Activated naive CD8-positive, alpha-beta T cell treated with anti-CD3 and anti-CD28 coated beads, Interleukin-2, amount 10 ng/mL, durations not matched to agents 7 days and 5 days (primary cell): ENCODE measurements at regions not wholly inside any gene's neighbourhood (a gene's known extent, or its start where the extent isn't known, plus 50 kb on each side); places are given as distances from the start of the nearest gene placed in this dataset.

Experiments used
- ATAC-seq: fragments of 150-1000 bp; cut with Tn5 transposase; one replicate; pipeline ENCODE4 v1.10.0; 2021; ENCODE audit warnings: low read depth, moderate library complexity
- POLR2A ChIA-PET: fragments of 350-600 bp; sonication (Branson Sonifier 250); formaldehyde crosslinking; loops from one replicate; lab custom pipeline; 2021; ENCODE audit warnings: antibody characterized with exemption; lab: Charles Lee
- DNase-seq: peaks from one replicate; pipeline ENCODE4 v3.0.0; 2021
- H3K27ac Mint-ChIP-seq: one replicate; pipeline ENCODE4 v1.8.0; 2022; ENCODE audit warnings: mild to moderate bottlenecking, mixed read lengths
- H3K27me3 Mint-ChIP-seq: one replicate; pipeline ENCODE4 v1.8.0; 2022; ENCODE audit warnings: mild to moderate bottlenecking, moderate library complexity, mixed read lengths
- H3K36me3 Mint-ChIP-seq: one replicate; pipeline ENCODE4 v1.8.0; 2021; ENCODE audit warnings: mild to moderate bottlenecking, mixed read lengths
- H3K4me1 Mint-ChIP-seq: one replicate; pipeline ENCODE4 v1.8.0; 2021; ENCODE audit warnings: mixed read lengths
- H3K4me3 Mint-ChIP-seq: one replicate; pipeline ENCODE4 v1.8.0; 2022; ENCODE audit warnings: mild to moderate bottlenecking, moderate library complexity, mixed read lengths
- H3K9me3 Mint-ChIP-seq: one replicate; pipeline ENCODE4 v1.8.0; 2021; ENCODE audit warnings: mixed read lengths

DNA sequence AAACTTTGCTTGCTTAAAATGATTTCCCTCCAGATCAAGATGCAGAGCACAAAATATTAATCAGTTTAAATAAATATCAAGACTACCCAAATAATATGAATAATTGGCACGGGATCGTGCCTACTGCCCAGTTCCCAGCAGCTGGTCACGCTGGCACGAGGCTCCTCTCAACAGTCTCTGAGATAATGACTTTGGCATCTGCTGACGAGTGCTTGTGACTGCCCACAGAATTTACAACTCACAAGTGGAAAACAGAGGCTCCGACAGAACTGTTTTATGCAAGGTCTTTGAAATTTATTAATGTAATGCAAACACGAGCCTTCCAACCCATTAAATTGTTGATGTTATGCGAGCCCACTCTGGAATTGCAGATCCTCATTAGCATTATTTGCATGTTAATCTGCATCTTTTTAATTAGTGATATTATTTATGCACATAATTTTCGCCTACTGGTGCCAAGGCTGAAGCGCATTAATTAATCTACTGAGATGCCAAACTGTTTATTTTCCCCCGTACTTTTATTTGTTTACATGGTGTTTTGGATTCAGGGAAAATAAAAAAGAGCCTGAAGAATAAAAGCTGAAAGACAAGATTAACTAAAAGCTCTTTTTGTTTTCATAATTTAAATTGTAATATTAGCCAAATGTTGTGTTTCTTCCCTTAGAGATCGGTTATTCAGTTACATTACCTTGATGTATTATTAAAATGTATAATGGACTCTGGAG lies 369.3 kb upstream of the IRX1 start:
- H3K9me3 Mint-ChIP-seq = no peaks in the 10 kb centered on the region
- no peaks in the 10 kb centered on the region for H3K36me3 Mint-ChIP-seq
- no peak for DNase-seq
- H3K4me1 Mint-ChIP-seq = no peaks in the 10 kb centered on the region
- no peak overlapping the region for H3K27ac Mint-ChIP-seq
- no peaks in the 10 kb centered on the region for H3K27me3 Mint-ChIP-seq
- H3K4me3 Mint-ChIP-seq = no peak overlapping the region
- ATAC-seq = no peak
- POLR2A ChIA-PET = no interaction called here

DNA sequence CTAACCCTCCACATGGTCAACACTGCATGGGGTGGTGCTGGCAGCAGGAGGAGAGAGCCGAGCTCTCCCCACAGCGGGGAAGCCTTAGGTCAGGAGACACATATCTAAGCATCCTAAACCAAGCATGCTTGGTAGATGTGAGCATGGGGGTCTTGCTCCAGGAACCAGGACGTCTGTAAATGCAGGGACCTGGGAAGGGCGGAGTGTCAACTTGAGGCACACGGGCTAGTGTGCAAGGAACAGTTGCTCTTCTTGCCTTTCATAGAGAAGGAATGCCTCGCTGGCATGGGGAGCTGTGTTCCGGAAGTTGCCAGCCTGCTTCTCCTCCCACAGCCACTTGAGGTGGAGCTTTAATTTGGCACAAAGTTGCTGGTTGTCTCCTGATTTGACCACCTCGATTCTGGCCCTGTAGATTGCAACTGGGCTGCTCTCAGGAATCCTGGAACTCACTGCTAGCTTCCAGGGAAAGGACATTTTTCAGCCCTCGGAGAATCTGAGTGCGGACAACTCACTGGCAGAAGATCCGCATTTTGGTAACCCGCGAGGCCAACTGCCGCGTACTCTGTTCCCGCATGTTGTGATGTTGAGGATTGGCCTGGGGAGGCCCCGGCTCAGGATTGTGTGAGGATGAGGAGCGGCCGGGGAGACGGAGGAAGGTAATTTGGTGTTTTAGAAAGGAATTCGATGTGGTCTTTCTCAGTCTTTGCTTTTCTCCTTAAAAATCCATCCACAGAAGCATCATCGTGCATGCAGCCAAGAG lies 370.3 kb upstream of the IRX1 start:
- no peak for DNase-seq
- POLR2A ChIA-PET = no interaction called here
- no peak for ATAC-seq

DNA sequence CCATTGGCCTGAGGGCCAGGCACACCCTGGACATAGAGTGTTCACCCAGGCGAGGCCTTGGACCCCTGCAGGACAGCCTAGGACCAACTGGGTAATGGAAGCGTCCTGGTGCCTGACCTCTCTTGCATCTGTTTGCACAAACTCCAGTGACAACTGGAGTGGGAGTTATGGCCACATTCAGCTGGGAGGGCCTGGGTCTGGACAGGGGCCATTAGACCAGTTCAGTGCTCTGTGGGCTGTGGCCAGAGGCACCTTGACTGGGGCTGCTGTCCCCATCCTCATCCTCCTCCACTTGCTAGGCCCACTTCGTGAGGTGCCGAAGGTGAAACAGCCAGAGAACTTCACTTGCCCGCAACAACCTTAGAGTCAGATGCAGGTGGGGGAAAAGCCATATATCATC lies 372.7 kb upstream of the IRX1 start:
- Mint-ChIP-seq H3K4me1 (no peaks in the 10 kb centered on the region), H3K9me3 (no peaks in the 10 kb centered on the region), H3K27ac (no peak overlapping the region), H3K27me3 (no peaks in the 10 kb centered on the region), H3K4me3 (no peak overlapping the region), H3K36me3 (no peaks in the 10 kb centered on the region)
- ATAC-seq = no peak
- POLR2A ChIA-PET = no interaction called here
- no peak for DNase-seq

More for the DNA sequence above, 370.3 kb upstream of the IRX1 start:
- H3K4me1 Mint-ChIP-seq = no peaks in the 10 kb centered on the region
- H3K36me3 Mint-ChIP-seq = no peaks in the 10 kb centered on the region
- H3K9me3 Mint-ChIP-seq = no peaks in the 10 kb centered on the region
- H3K27me3 Mint-ChIP-seq = no peaks in the 10 kb centered on the region
- no peak overlapping the region for H3K27ac Mint-ChIP-seq
- no peak overlapping the region for H3K4me3 Mint-ChIP-seq

DNA sequence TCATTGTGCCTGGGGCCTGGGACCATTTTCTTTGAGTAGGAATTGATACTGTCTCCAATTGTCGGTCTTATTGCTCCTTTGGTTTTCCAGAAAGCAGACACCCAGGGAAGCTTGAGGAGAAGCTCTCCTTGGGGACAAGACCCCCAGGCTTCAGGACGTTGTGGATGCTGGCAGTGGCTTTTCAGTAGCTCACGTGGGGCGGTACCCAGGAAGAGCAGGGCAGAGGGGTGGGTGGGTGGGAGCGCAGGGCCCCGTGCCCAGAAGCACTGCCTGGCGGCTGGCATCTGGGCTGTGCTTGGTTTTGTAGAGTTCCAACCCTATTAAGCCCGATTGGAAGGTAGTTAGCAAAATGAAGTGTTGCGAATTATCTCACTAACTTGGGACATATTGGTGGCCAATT lies 374.2 kb upstream of the IRX1 start:
- no peaks in the 10 kb centered on the region for H3K4me1 Mint-ChIP-seq

DNA sequence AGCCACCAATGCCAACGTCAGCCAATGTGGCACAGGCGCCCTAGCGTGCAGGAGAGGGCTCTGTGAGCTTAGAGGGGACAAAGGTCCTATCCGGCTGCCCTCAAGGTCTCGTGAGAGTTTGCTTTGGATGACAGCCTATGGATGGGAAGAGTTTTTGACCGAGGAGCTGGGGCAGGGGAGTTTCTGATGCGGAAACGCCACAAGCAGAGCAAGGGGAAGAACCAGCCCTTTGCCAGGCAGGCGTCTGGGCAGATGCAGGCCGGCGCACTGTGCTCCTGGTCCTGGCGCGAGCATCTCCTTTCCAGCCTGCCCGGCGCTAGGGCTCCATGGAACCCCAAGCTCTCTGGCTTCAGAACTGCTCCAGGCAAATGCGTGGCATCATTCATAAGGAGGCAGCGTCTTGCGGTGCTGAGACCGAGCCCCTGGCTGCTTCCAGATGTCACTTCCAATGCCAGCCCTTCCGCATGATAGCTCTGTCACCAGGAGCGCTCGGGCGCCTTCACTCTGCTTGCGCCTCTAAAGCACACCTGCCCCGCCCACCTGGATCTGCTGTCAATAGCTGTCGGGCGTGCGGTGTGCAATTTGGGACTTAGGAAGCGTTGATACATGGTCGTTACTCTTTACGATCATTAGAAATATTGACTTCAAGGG lies 374.9 kb upstream of the IRX1 start:
- DNase-seq (no peak), ATAC-seq (no peak)
- Mint-ChIP-seq H3K9me3 (no peaks in the 10 kb centered on the region), H3K4me3 (no peak overlapping the region), H3K27ac (no peak overlapping the region), H3K27me3 (no peaks in the 10 kb centered on the region), H3K4me1 (no peaks in the 10 kb centered on the region), H3K36me3 (no peaks in the 10 kb centered on the region)
- POLR2A ChIA-PET = no interaction called here

More for the DNA sequence above, 374.2 kb upstream of the IRX1 start:
- Mint-ChIP-seq H3K4me3 (no peak overlapping the region), H3K27me3 (no peaks in the 10 kb centered on the region), H3K36me3 (no peaks in the 10 kb centered on the region), H3K27ac (no peak overlapping the region), H3K9me3 (no peaks in the 10 kb centered on the region)
- ATAC-seq (no peak), DNase-seq (no peak)
- POLR2A ChIA-PET = no interaction called here

DNA sequence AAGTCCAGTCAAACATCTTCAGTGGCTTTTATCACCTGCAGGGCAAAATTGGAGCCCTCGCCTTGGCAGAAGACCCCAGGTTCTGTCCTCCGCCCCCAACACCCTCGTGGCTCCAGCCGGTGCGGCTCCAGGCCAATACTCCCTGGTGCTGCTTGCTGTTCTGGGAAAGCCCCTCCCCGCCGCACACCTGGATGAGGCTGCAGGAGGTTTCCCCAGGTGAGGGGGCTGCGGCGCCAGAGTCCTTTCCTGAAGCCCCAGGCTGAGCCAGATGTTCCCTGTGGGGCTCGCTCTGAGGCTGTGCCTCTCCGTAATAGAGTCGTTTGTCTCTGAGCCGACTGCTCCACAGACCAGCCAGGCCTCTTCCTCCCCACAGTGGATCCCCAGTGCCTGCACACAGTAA lies 375.4 kb upstream of the IRX1 start:
- Mint-ChIP-seq H3K27me3 (no peaks in the 10 kb centered on the region), H3K27ac (no peak overlapping the region), H3K9me3 (no peaks in the 10 kb centered on the region), H3K36me3 (no peaks in the 10 kb centered on the region), H3K4me1 (no peaks in the 10 kb centered on the region), H3K4me3 (no peak overlapping the region)
- POLR2A ChIA-PET = no interaction called here
- DNase-seq (no peak), ATAC-seq (no peak)

DNA sequence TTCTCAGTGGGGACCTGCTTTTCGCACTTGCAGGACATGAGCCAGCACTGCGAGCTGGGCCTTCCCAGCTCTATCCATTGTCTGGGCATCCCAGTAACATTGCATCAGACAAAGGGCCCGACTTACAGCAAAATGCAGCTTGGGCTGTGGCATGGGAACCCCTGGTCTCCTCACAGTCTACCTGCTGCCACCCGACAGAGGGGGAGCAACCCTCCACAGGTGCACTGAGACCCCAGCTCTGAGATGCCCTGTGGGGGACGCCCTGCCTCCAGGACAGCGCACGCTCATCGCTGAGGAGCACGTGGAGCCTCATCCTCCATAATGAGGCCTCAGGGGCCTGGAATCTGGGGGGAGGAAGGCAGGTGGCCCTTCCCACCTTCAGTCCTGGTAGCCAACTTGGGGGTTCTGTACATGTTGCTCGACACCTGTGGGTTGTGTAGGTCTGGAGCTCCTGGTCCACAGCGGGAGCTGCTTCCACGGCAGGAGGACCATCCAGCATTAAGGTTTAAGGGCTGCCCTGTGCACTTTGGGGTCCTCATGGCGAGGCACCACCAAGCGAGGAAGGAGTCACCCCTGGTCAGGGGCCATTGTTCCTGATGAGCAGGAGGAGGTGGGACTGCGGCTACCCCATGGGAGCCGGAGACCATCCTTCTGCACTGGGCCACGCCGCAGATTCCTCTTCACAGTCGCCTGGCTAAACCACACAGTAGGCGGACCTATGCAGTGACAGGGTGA lies 376.5 kb upstream of the IRX1 start:
- Mint-ChIP-seq H3K9me3 (no peaks in the 10 kb centered on the region), H3K36me3 (no peaks in the 10 kb centered on the region), H3K27ac (no peak overlapping the region), H3K27me3 (no peaks in the 10 kb centered on the region), H3K4me1 (no peaks in the 10 kb centered on the region), H3K4me3 (no peak overlapping the region)
- POLR2A ChIA-PET = no interaction called here
- ATAC-seq (no peak), DNase-seq (no peak)

DNA sequence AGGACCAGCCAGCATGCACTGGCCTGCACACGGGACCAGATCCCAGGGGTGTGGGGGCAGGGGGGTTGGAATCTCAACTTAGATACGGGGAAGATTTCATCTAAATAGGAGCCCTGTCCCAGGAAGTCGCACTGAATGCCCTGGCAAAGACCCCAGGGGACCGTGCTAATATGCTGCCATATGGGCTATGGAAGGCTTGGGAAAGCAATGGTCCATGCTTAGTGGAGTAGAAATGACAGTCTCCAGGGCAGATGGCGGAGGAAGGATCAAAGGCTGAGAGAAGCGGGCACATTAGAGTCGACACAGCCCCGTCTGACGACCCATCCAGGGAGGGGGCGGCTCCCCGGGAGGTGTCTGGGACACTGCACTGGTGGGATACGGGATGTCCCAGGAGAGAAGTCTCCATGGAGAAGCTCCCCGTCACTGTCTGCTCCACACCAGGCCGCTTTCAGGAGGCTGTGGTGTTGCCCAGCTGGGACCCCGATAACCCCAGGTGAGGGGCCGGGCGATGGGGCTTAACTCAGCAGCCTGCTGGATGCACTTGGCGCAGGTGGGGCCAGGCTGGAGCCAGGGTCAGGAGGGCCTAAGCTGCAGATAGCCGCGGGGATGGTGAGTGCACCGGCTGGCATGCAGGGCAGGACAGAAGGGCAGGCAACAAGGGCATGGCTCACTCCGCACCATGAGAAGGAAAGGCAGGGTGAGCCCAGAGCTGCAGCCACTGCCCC lies 377.7 kb upstream of the IRX1 start:
- Mint-ChIP-seq H3K4me3 (no peak overlapping the region), H3K36me3 (no peaks in the 10 kb centered on the region), H3K4me1 (no peaks in the 10 kb centered on the region), H3K9me3 (no peaks in the 10 kb centered on the region), H3K27ac (no peak overlapping the region), H3K27me3 (no peaks in the 10 kb centered on the region)
- DNase-seq = no peak
- ATAC-seq = no peak
- POLR2A ChIA-PET = no interaction called here

DNA sequence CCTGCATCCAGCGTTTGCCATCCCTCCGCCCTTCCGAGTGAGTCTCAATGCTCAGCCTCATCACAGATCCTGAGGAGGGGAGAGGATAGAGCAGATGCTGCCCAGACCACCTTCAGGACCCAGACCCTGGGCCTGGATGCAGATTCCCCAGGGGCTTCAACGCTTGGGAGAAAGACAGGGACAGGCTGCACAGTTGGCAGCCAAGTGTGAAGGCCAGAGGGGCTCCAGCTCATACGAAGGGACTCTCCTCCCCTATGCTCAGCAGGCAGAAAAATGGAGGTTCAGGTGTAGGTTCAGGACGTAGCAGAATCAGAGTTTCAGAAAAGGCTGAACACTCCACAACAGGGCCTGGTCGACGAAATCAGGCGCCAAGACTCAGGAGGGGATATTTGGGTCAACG lies 378.5 kb upstream of the IRX1 start:
- DNase-seq (no peak), ATAC-seq (no peak)
- Mint-ChIP-seq H3K4me1 (no peaks in the 10 kb centered on the region), H3K36me3 (no peaks in the 10 kb centered on the region), H3K27me3 (no peaks in the 10 kb centered on the region), H3K27ac (no peak overlapping the region), H3K9me3 (no peaks in the 10 kb centered on the region), H3K4me3 (no peak overlapping the region)
- POLR2A ChIA-PET = no interaction called here

DNA sequence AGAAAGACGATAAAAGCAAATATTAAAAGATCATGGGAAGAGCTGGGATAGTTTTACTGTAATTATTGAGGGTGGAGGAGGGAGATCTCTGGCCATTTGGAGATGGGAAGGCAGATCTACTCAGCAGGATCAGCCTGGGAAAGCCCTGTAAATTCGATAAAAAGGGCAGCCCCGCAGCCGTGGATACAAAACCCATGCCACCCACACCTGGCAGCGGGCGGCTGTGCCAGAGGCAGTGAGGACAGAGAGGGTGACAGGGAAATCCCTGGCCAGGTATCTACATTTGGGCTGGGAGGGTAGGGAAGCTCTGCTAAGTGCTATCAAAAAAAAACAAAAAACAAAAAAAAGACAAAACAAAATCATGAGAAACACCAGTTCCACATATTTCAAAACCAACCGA lies 379.2 kb upstream of the IRX1 start:
- no peaks in the 10 kb centered on the region for H3K36me3 Mint-ChIP-seq
- no peaks in the 10 kb centered on the region for H3K27me3 Mint-ChIP-seq
- DNase-seq (no peak), ATAC-seq (no peak)
- H3K4me3 Mint-ChIP-seq = no peak overlapping the region
- POLR2A ChIA-PET = no interaction called here
- no peak overlapping the region for H3K27ac Mint-ChIP-seq
- H3K4me1 Mint-ChIP-seq = no peaks in the 10 kb centered on the region
- H3K9me3 Mint-ChIP-seq = no peaks in the 10 kb centered on the region

DNA sequence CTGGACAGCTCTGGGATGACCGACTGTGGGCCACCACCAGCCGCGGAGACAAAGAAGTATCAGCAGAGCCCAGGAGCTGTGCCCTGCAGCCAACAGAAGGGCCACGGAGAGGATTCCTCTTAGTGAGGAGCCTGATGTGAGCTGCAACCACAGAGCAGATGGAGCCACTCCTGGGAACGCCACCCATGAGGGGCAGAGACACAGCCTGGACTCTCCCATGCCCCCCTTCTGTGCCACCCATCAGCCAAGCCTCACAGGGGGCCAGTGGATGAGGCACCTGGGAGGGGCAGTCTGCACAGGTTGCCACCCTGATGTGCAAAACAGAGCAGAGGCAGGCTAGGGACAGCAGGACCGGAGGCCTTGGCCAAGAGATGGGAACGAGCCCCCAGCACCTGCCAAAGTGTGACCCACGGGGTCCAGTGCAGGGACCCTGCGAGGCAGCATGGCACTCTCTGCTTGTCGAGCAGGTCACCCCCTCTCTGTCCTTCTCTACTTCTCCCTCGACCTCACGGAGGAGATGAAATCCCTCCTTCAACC lies 380.7 kb upstream of the IRX1 start:
- no peak for DNase-seq
- no peak overlapping the region for H3K4me3 Mint-ChIP-seq
- H3K27ac Mint-ChIP-seq = no peak overlapping the region
- no peak for ATAC-seq
- no peaks in the 10 kb centered on the region for H3K27me3 Mint-ChIP-seq
- no peaks in the 10 kb centered on the region for H3K4me1 Mint-ChIP-seq
- no peaks in the 10 kb centered on the region for H3K9me3 Mint-ChIP-seq
- POLR2A ChIA-PET = no interaction called here
- H3K36me3 Mint-ChIP-seq = no peaks in the 10 kb centered on the region

DNA sequence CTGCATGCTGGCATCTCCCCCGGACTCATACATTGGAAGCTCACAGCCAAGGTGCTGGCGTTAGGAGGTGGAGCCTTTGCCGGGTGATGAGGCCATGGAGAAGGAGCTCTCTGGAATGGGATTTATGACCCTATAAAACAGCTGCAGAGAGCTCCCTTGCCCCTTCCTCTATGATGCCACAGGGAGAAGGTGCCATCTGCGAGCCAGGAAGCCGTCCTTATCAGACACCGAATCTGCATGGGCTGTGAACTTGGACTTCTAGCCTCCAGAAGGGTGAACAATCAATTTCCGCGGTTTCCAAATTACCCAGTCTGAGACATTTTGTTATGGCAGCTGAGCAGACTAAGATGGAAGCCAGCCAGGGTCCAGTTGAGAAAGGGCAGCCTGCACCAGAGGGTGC lies 381.2 kb upstream of the IRX1 start:
- H3K27ac Mint-ChIP-seq = no peak overlapping the region
- no peak for ATAC-seq
- H3K27me3 Mint-ChIP-seq = no peaks in the 10 kb centered on the region
- DNase-seq = no peak
- no peaks in the 10 kb centered on the region for H3K36me3 Mint-ChIP-seq
- H3K4me1 Mint-ChIP-seq = no peaks in the 10 kb centered on the region
- H3K9me3 Mint-ChIP-seq = no peaks in the 10 kb centered on the region
- no peak overlapping the region for H3K4me3 Mint-ChIP-seq
- POLR2A ChIA-PET = no interaction called here

DNA sequence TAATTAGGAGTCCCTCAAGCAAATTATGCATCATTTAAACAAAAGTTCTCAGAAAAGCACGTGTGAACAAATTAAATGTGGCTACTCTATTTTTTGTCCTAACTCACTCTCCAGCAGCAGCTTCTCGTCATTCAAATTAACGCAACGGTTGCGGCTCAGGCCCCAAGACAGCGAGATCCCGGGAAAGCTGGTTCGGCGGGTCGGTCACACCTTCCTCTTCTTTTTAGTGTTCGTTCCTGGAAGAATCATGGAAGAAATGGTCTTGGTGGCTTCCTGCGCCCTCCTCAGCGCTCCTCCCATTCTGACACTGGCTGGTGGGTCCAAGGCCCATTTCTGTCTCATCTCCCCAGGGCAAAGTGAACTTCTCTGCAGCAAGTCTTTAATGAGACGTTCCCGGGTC lies 382.8 kb upstream of the IRX1 start:
- POLR2A ChIA-PET = no interaction called here
- Mint-ChIP-seq H3K27ac (no peak overlapping the region), H3K4me3 (no peak overlapping the region), H3K4me1 (no peaks in the 10 kb centered on the region), H3K36me3 (no peaks in the 10 kb centered on the region), H3K27me3 (no peaks in the 10 kb centered on the region), H3K9me3 (peaks cover 2% of the 10 kb centered on the region)
- DNase-seq (no peak), ATAC-seq (no peak)
